HL-60/S4 (cell line): ENCODE measurements at regions not wholly inside any gene's neighbourhood (a gene's known extent, or its start where the extent isn't known, plus 50 kb on each side); places are given as distances from the start of the nearest gene placed in this dataset.

Experiments
- in situ Hi-C: fragments of 300-500 bp; cut with MboI; formaldehyde crosslinking; loops from 2 replicates; pipeline ENCODE4 v1.14.3; 2022; ENCODE audit warnings: low sequenced_read_pairs

DNA sequence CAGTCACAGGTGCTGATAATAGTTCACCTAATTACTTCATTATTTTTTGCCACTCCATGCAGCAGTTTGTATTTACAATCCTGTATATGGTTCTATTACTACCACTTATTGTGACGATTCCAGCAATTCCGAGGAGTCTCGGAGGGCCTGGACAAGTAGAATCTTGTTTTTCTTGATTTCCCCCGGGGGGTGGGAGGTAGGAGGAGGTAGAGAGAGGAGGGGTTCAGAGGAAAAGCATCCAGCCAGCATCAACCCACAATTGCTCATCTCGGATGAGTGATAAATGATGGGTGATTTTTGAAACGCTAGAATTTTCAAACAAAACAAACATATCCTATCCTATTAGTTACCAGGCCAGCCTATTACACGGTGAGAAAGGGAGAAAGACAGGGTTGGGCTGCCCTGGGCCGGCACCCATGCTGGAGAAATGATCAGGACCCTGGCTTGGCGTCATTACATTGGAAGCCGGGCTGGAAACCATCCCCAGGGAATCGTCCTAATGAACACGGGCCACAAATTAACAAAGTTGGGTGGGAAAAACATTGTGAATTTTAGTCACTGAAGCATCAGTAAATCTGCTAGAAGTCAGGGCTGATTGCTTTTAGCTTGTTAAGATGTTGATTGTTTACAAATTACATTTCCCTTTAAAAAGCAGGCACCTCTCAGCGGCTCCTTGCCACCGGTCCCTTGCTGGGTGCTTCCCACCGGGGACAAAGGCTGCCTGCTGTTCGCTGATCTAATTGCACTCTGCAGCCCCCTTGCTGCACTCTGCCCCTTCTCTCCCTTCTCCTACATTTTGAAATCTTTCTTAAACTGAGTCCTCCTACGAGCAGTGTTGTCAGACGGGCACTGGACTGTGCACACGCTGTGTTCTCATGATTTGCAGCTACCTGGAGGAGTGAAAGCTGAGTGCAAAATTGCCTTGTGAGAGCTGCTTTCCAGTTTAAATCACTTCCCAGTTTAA, 95.5 kb downstream of the FAM204A start:
- in situ Hi-C loops, result loop anchor here (10.0 kb wide), 2 partner anchors 752 to 1032 kb away; no protein-coding TSS in a partner anchor

DNA sequence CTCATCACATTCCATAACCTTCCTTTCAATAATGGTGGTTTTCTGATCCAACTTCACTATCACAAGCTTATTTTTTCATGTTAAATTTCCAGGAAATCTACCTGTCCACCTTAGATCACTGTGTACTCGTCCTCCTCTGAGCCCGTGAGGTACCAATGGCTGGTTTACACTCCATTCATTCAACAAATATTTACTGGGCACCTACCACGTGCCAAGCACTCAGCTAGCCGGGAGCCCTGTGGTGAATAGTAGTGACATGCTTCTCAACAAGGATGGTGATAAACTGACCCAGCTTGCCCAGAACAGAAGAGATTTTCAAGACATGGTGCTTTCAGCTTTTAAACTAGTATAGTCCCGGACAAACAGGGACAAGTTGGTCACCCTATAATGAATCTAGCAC, 98.2 kb downstream of the FAM204A start:
- in situ Hi-C loops, result loop anchor here (10.0 kb wide), 2 partner anchors 749 to 1029 kb away; no protein-coding TSS in a partner anchor

- in situ Hi-C loops, result loop anchor here (10.0 kb wide), 2 partner anchors 747 to 1027 kb away; no protein-coding TSS in a partner anchor
Observed at GRCh38 chr10:118241229-118242137, 100.6 kb downstream of the FAM204A start.

DNA sequence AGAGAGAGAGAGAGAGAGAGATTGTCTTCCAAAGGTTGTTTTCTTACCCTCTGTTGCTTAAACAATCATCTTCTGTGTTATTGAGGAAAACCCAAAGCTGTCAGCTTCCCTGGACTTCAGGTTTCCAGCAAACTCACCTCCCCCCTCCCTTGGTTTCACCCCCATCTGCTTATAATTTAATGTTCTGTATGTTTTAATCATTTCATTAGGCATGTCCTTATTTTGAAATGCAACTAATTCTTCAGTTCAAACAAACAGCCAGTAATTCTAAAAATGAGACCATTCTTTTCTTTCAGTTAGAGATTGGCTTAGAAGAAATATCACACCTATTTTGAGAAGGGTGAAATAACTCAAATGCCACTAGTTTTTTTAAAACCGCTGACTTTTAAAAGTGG, 102.9 kb downstream of the FAM204A start:
- in situ Hi-C loops, result no loop called here

DNA sequence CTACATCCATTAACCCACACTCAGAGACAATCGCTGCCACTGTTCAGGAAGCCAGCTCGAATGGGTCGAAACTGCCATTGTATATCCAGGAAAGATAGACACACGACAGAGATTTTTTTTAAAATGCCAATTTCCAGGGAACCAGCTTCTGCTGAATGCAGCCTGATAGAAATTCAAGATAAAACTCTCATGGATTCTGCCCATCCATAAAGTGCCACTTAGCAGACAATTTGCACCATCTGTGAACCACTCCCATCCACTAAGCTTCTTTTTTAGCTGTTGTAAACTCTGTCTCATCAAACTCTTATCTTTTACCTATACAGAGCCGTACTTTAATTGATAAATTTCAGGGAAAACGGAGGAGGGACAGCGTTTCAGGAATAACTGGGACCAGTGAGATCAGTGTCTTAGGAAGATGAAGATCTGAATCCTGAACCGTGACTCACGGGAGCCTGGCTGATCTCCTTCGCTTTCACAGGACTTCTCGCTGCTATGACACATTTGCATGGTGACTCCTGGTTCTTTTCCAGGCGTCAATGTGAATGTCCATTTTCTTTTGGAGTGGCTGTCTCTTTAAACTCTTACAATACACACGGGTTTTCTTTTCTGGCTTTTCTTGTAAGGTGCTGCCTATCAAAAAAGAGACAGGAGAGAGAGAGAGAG, 103.4 kb downstream of the FAM204A start:
- in situ Hi-C loops, result no loop called here

GRCh38 chr10:118237930-118238329, 104.2 kb downstream of the FAM204A start:
- in situ Hi-C loops, result no loop called here

DNA sequence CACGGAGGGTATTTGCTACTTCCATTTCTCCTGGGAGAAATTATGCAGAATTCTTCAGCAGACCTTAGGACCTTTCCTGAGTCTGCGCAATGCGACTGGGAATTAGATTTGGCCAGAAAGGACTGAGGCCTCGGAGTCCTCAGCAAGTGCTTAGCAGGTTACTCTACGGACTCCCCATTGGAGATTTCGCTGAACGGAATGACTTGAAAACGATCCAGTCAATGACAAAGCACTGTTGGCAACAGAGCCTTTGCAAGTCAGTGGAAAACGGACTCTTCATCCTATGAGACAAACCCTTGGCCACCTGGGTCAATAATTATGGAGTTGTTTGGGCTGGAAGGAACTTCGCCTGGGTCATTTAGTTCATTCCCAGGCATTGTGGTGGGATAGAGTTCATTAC, 107.4 kb downstream of the FAM204A start:
- in situ Hi-C loops, result no loop called here

DNA sequence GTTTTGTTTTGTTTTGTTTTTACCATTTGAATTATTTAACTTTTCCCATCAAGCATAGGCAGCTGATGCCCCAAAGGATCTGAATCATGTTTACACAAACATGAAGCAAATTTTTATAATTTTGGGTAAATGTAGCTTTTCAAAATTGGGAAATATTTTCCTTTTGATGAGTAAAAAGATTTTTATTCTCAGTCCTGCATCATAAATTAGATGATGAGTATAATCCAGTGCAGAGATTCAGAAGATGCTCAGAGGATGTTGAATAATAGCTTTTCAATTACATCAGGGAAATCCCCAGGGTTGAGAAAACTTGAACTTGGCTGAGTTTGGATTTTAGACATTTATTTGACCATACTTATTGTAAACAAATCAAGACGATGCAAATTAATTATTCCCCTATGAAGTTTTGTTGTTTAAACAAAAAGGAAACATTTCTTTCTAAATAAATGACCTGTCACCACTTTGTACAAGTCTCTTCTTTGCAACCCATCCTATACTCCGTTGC, 121.7 kb downstream of the FAM204A start:
- in situ Hi-C loops, result no loop called here

- in situ Hi-C loops, result no loop called here
Observed at GRCh38 chr10:118218562-118218961, 123.6 kb downstream of the FAM204A start.

GRCh38 chr10:118216571-118217170, 125.5 kb downstream of the FAM204A start:
- in situ Hi-C loops, result no loop called here

DNA sequence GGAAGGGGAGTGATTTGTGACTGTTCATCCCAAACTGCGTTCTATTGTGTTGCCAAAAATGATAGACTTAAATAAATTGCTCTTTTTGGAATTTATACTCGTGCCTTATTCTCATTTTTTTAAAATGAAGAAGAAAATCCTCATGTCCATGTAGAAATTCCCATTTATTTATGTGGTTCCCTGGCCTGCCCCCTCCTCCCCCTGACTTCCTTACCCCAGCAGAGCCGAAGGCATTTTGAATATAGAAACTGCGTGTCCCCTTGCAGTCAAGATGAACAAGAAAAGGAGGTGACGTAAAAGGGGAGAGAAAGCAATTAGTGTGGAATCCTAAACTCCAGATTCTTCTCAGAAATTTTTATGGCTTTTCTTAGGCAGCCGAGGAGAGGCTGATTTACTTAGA, 126.1 kb downstream of the FAM204A start:
- in situ Hi-C loops, result no loop called here

GRCh38 chr10:118214776-118215175, 127.3 kb downstream of the FAM204A start:
- in situ Hi-C loops, result no loop called here

- in situ Hi-C loops, result no loop called here
Observed at GRCh38 chr10:118213436-118213835, 128.7 kb downstream of the FAM204A start.

GRCh38 chr10:118210276-118210675, 131.8 kb downstream of the FAM204A start:
- in situ Hi-C loops, result no loop called here

- in situ Hi-C loops, result no loop called here
Observed at GRCh38 chr10:118209215-118209614, 132.9 kb downstream of the FAM204A start.

DNA sequence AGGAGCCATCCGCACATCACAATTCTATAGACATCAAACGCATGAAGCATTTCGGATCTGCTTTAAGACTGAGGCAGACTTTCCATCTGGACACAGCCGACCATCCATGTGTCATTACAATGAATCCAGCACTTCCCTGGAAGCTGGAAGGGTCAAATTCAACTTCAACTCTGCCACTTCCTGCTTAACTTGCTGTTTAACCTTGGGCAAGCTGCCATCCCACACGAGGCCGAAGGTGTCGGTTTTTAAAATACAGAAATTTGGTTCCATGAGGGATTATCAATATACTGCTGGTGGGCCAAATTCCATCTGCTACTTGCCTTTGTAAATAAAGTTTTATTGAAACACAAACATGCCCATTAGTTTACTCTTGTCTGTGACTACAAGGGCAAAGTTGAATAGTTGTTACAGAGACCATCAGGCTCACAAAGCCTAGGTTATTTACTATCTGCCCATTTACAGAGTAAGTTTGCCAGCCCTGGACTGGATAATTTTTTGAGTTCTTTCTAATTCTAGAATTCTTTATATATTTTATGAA, 134.6 kb downstream of the FAM204A start:
- in situ Hi-C loops, result no loop called here

GRCh38 chr10:118204292-118204943, 137.7 kb downstream of the FAM204A start:
- in situ Hi-C loops, result no loop called here

- in situ Hi-C loops, result no loop called here
Observed at GRCh38 chr10:118203461-118203860, 138.7 kb downstream of the FAM204A start.

DNA sequence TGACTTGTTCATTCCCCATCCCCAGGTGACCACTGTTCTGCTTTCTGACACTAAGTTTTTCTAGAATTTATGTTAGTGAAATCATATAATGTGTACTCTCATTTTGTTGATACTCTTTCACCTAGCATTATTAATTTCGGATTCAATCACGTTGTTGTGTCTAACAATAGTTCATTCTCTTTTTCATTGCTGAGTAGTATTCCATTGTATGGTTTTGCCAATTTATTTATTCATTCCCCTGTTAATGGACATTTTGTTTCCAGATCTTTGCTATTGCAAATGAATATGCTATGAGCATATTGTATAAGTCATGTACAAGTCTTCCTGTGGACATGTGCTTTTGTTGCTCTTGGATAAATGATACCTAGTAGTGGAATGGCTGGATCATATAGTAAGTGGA, 146.4 kb downstream of the FAM204A start:
- in situ Hi-C loops, result no loop called here
